ENCODE measurements at regions not wholly inside any gene's neighbourhood (a gene's known extent, or its start where the extent isn't known, plus 50 kb on each side); places are given as distances from the start of the nearest gene placed in this dataset.

- H3K4me2 ChIP-seq (ENCODE audit: insufficient read depth, insufficient read length, low read length): no peak overlapping the region
- no peak overlapping the region for H3K9ac ChIP-seq (ENCODE audit: extremely low read depth, insufficient read length, low read length)
- H3K4me3 Mint-ChIP-seq: no peak overlapping the region
- H3K4me1 ChIP-seq (ENCODE audit: insufficient read depth, low read length): no peaks in the 10 kb centered on the region
- no peaks in the 10 kb centered on the region for H3K4me1 Mint-ChIP-seq
- no peak overlapping the region for H2BK15ac ChIP-seq (ENCODE audit: low read depth, low read length)
- WGBS (ENCODE audit: extremely low coverage, insufficient read length, low lambda C conversion rate): no CpG with 5 or more reads among the region's 3 CpGs
- no peaks in the 10 kb centered on the region for H3K79me2 ChIP-seq (ENCODE audit: insufficient read depth, low read length)
- H2AK5ac ChIP-seq (ENCODE audit: insufficient read length, low read length): no peak overlapping the region
- H3K27ac Mint-ChIP-seq: no peak overlapping the region
- H2BK12ac ChIP-seq (ENCODE audit: insufficient read length, low read depth, low read length): no peak overlapping the region
- no peak overlapping the region for H3K14ac ChIP-seq (ENCODE audit: insufficient read depth, low read length)
- no peaks in the 10 kb centered on the region for H3K9me3 Mint-ChIP-seq
- no peaks in the 10 kb centered on the region for H4K20me1 ChIP-seq (ENCODE audit: control insufficient read depth, insufficient read depth, insufficient read length)
- H4K91ac ChIP-seq (ENCODE audit: insufficient read length, low read depth, low read length): no peak overlapping the region
- no peak overlapping the region for H2BK5ac ChIP-seq (ENCODE audit: insufficient read length, low read length)
- peaks cover 2% of the 10 kb centered on the region; the same call in 1 of the 2 replicates for H3K27me3 Mint-ChIP-seq (ENCODE audit: low read depth)
- H2BK20ac ChIP-seq (ENCODE audit: low read depth, low read length, poor library complexity, severe bottlenecking): no peak overlapping the region
- no peak overlapping the region for H4K5ac ChIP-seq (ENCODE audit: insufficient read length, low read depth, low read length)
- no peak overlapping the region for H3K27ac ChIP-seq (ENCODE audit: insufficient read length, low read depth, low read length)
- no peaks in the 10 kb centered on the region for H3K23me2 ChIP-seq (ENCODE audit: insufficient read length, low read depth, low read length, poor library complexity, severe bottlenecking)
- no peaks in the 10 kb centered on the region for H3K27me3 ChIP-seq (ENCODE audit: insufficient read depth, low read length)
- H3K36me3 Mint-ChIP-seq (ENCODE audit: insufficient read depth in 1 of 3, low read depth in 3 of 3): no peaks in the 10 kb centered on the region
- H3K4ac ChIP-seq (ENCODE audit: low read depth, low read length): no peak overlapping the region
- DNase-seq: no peak
- H3K18ac ChIP-seq (ENCODE audit: insufficient read length, low read depth, low read length): no peak overlapping the region
- TF ChIP-seq CTCF (conservative IDR thresholded peaks at IDR 0.05): no peak
- no peak overlapping the region for H3K23ac ChIP-seq (ENCODE audit: insufficient read length, low read depth, low read length)
- no peak overlapping the region for H3K56ac ChIP-seq (ENCODE audit: insufficient read length, low read depth, low read length)
- no peak overlapping the region for H2AFZ ChIP-seq (ENCODE audit: low read length)
- H3K9me3 ChIP-seq (ENCODE audit: control insufficient read depth, low read depth, low read length): no peaks in the 10 kb centered on the region
- no peak overlapping the region for H4K8ac ChIP-seq (replicated peaks; ENCODE audit: insufficient read length, low read depth, low read length)
- H2BK120ac ChIP-seq (ENCODE audit: low read depth, low read length, poor library complexity, severe bottlenecking): no peak overlapping the region
- no peaks in the 10 kb centered on the region for H3K79me1 ChIP-seq (ENCODE audit: insufficient read depth, low read depth, low read length, poor library complexity, severe bottlenecking)
- H3T11ph ChIP-seq (ENCODE audit: low read length): no peak overlapping the region
Observed at GRCh38 chr5:29777373-29777772, 1416.1 kb upstream of the CDH6 start.

All from H9 (cell line).